VCaP (cell line): ENCODE measurements at regions not wholly inside any gene's neighbourhood (a gene's known extent, or its start where the extent isn't known, plus 50 kb on each side); places are given as distances from the start of the nearest gene placed in this dataset.

Source experiments
- H3K27ac ChIP-seq: fragments of 450-650 bp; 2 replicates; pipeline ENCODE4 v1.5.1; 2017
- CTCF ChIP-seq: fragments of 450-650 bp; conservative IDR thresholded peaks from 2 replicates; pipeline ENCODE4 v1.5.1; 2017; ENCODE audit warnings: mild to moderate bottlenecking, moderate library complexity

- no peak for TF ChIP-seq CTCF
- H3K27ac ChIP-seq, result no peak overlapping the region
These were observed 154.0 kb downstream of the IRF8 start for GRCh38 chr16:86052926-86053325.

- no peak overlapping the region for H3K27ac ChIP-seq
- no peak for TF ChIP-seq CTCF
These were observed 160.6 kb downstream of the IRF8 start for GRCh38 chr16:86059253-86060171.

GRCh38 chr16:86060381-86061317 lies 161.7 kb downstream of the IRF8 start:
- TF ChIP-seq CTCF, result no peak
- H3K27ac ChIP-seq, result no peak overlapping the region

- no peak for TF ChIP-seq CTCF
These were observed 162.3 kb downstream of the IRF8 start for GRCh38 chr16:86061318-86061695.

GRCh38 chr16:86061721-86062120 lies 162.8 kb downstream of the IRF8 start:
- no peak overlapping the region for H3K27ac ChIP-seq
- no peak for TF ChIP-seq CTCF

More at GRCh38 chr16:86061318-86061695, 162.3 kb downstream of the IRF8 start:
- no peak overlapping the region for H3K27ac ChIP-seq

GRCh38 chr16:86062271-86062965 lies 163.5 kb downstream of the IRF8 start:
- no peak for TF ChIP-seq CTCF
- H3K27ac ChIP-seq, result no peak overlapping the region
